ENCODE measurements at regions not wholly inside any gene's neighbourhood (a gene's known extent, or its start where the extent isn't known, plus 50 kb on each side); places are given as distances from the start of the nearest gene placed in this dataset.

GRCh38 chr1:194476351-194476750 is 1289.9 kb upstream of the B3GALT2 start:
- 83% methylated on average over 2 of the region's 2 CpGs for WGBS
- no peaks in the 10 kb centered on the region for H3K27me3 ChIP-seq (ENCODE audit: control insufficient read depth, insufficient read depth)
- no peaks in the 10 kb centered on the region for H3K4me1 ChIP-seq (ENCODE audit: control insufficient read depth, insufficient read depth, low read length)
- no peak overlapping the region for H3K4me3 ChIP-seq (ENCODE audit: low read length)
- no peak for DNase-seq
- ATAC-seq, result no peak
- H3K9me3 ChIP-seq (ENCODE audit: control insufficient read depth, low read length), result no peaks in the 10 kb centered on the region
- no peak overlapping the region for H3K27ac ChIP-seq (ENCODE audit: low read length)
- intact Hi-C loops (cut with DNase I), result no loop called here

GRCh38 chr1:194474701-194475100 is 1288.3 kb upstream of the B3GALT2 start:
- WGBS, result 71% methylated on average over 3 of the region's 3 CpGs
- H3K9me3 ChIP-seq (ENCODE audit: control insufficient read depth, low read length), result no peaks in the 10 kb centered on the region
- intact Hi-C loops (cut with DNase I), result no loop called here
- DNase-seq (no peak), ATAC-seq (no peak)
- no peak overlapping the region for H3K4me3 ChIP-seq (ENCODE audit: low read length)
- no peak overlapping the region for H3K27ac ChIP-seq (ENCODE audit: low read length)
- no peaks in the 10 kb centered on the region for H3K4me1 ChIP-seq (ENCODE audit: control insufficient read depth, insufficient read depth, low read length)
- no peaks in the 10 kb centered on the region for H3K27me3 ChIP-seq (ENCODE audit: control insufficient read depth, insufficient read depth)

DNA sequence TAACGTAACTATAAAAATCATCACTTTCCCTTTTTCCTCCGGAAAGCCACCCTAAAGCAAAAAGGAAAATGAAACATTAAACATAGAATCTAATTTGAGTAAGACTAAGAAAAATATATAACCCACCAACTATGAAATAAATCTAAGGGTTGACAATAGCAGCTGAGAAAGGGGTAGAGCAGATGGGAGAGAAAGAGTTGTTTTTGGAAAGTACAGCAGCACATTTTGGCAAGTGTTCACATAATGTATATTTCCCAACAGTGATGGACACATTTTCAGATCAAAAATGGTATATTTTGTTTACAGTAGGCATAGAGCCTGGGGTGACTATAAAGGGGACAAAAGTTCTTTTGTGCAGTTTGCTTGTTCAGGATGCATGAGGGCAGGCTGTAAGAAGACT is 1287.4 kb upstream of the B3GALT2 start:
- H3K27ac ChIP-seq (ENCODE audit: low read length), result no peak overlapping the region
- H3K4me3 ChIP-seq (ENCODE audit: low read length), result no peak overlapping the region
- WGBS, result 68% methylated on average over 2 of the region's 2 CpGs
- H3K27me3 ChIP-seq (ENCODE audit: control insufficient read depth, insufficient read depth), result no peaks in the 10 kb centered on the region
- DNase-seq (no peak), ATAC-seq (no peak)
- H3K4me1 ChIP-seq (ENCODE audit: control insufficient read depth, insufficient read depth, low read length), result no peaks in the 10 kb centered on the region
- intact Hi-C loops (cut with DNase I), result no loop called here
- H3K9me3 ChIP-seq (ENCODE audit: control insufficient read depth, low read length), result no peaks in the 10 kb centered on the region

DNA sequence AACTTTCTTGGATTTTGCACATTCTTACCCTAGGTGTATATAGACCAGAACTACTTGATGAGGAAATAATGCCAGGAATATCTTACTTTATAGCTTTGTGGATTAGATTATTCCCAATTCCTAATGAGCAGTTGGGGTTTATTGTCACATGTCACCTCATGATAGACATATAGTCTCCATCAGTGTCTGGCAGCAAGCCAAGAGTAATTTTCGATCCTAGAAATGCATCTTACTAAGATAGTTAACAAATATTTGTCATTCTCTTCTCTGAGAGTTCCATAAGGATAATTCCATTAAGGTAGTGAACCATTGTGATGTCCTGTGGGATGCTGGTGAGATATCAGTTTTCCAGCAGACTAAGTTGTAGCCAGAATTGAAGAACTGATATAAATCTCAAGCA is 1282.9 kb upstream of the B3GALT2 start:
- ATAC-seq (no peak), DNase-seq (no peak)
- Histone ChIP-seq H3K4me1 (ENCODE audit: control insufficient read depth, insufficient read depth, low read length) (no peaks in the 10 kb centered on the region), H3K4me3 (ENCODE audit: low read length) (no peak overlapping the region), H3K27me3 (ENCODE audit: control insufficient read depth, insufficient read depth) (no peaks in the 10 kb centered on the region), H3K9me3 (ENCODE audit: control insufficient read depth, low read length) (no peaks in the 10 kb centered on the region), H3K27ac (ENCODE audit: low read length) (no peak overlapping the region)
- WGBS, result 49% methylated on average over 1 of the region's 1 CpG
- intact Hi-C loops (cut with DNase I), result no loop called here

DNA sequence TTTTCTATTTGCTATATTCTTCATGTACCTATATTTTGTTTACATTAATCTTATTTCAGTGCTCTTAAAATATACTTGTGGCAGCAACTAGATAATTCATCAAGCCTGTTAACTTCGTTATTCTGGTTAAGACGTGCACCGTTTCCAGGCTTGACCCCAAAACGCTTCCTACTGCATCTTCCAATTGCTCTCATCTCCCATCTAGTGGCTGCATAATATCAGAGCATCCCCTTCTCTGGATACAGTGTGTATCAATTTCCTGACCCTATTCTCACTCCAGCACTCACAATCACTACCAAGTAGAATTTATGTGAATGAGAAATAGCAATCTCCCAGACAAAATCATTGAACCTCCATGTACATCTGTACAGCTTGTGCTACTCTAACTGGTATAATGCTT is 1280.3 kb upstream of the B3GALT2 start:
- H3K4me1 ChIP-seq (ENCODE audit: control insufficient read depth, insufficient read depth, low read length), result no peaks in the 10 kb centered on the region
- intact Hi-C loops (cut with DNase I), result no loop called here
- no peak for ATAC-seq

GRCh38 chr1:194447636-194448035 is 1261.2 kb upstream of the B3GALT2 start:
- H3K9me3 ChIP-seq (ENCODE audit: control insufficient read depth, low read length), result no peaks in the 10 kb centered on the region
- WGBS, result 53% methylated on average over 2 of the region's 2 CpGs
- no peaks in the 10 kb centered on the region for H3K4me1 ChIP-seq (ENCODE audit: control insufficient read depth, insufficient read depth, low read length)
- H3K27me3 ChIP-seq (ENCODE audit: control insufficient read depth, insufficient read depth), result no peaks in the 10 kb centered on the region
- ATAC-seq (no peak), DNase-seq (no peak)
- no peak overlapping the region for H3K27ac ChIP-seq (ENCODE audit: low read length)
- intact Hi-C loops (cut with DNase I), result no loop called here
- H3K4me3 ChIP-seq (ENCODE audit: low read length), result no peak overlapping the region

More for the DNA sequence above, 1280.3 kb upstream of the B3GALT2 start:
- H3K4me3 ChIP-seq (ENCODE audit: low read length), result no peak overlapping the region
- no peak overlapping the region for H3K27ac ChIP-seq (ENCODE audit: low read length)
- H3K27me3 ChIP-seq (ENCODE audit: control insufficient read depth, insufficient read depth), result no peaks in the 10 kb centered on the region
- WGBS, result 23% methylated on average over 4 of the region's 4 CpGs
- H3K9me3 ChIP-seq (ENCODE audit: control insufficient read depth, low read length), result no peaks in the 10 kb centered on the region
- peak in 1 of 3 donors; percentile 16 for DNase-seq

DNA sequence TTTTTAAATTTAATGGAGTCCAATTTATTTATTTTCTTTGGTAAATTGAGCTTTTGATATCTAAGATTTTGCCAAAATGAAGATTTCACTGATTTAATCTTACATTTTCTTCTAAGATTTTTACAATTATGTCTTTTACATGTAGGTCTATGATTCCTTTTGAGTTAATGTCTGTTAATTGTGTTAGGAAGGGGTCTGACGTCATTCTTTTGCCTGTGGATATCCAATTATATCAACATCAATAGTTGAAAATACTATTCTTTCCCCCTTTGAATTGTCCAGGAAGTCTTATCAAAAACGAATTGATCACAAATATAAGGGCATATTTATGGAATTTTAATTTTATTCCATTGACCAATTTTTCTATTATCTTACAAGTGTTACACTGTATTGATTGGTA is 1258.8 kb upstream of the B3GALT2 start:
- WGBS, result 56% methylated on average over 2 of the region's 2 CpGs
- ATAC-seq (no peak), DNase-seq (no peak)
- H3K27me3 ChIP-seq (ENCODE audit: control insufficient read depth, insufficient read depth), result no peaks in the 10 kb centered on the region
- intact Hi-C loops (cut with DNase I), result no loop called here
- no peaks in the 10 kb centered on the region for H3K9me3 ChIP-seq (ENCODE audit: control insufficient read depth, low read length)
- H3K4me1 ChIP-seq (ENCODE audit: control insufficient read depth, insufficient read depth, low read length), result no peaks in the 10 kb centered on the region
- no peak overlapping the region for H3K27ac ChIP-seq (ENCODE audit: low read length)
- H3K4me3 ChIP-seq (ENCODE audit: low read length), result no peak overlapping the region

DNA sequence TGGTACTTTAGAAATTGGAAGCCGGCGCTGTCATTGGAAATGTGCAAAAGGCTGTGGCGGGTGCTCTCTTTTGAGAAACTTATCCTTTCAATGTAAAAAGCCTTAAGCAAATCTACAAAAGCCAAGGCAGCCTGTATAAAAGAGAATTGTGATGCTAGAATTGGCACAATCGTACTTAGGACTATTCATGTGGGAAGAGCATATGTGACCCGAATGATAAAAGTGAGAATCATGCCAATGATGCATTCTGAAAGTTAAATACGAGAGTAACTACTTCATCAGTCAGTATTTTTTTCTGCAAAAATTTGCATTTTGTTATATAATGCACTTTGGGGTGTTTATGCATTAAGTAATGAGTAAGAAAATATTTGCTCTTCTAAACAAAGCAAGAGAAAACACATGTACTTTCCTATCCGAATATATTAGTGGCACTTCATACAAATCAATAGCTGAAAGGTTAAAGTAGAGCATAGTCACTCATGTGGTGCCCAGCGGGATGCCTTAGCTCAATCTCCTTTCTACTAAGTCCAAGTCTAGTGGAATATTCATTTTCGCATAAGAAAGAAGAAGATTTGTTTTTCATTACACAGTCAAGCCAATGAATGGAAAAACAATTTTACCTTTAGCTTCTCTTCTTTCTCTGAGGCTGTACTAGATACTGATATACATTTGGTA is 1256.6 kb upstream of the B3GALT2 start:
- 78% methylated on average over 9 of the region's 9 CpGs for WGBS

GRCh38 chr1:194437135-194437534 is 1250.7 kb upstream of the B3GALT2 start:
- 73% methylated on average over 2 of the region's 2 CpGs for WGBS
- Histone ChIP-seq H3K4me1 (ENCODE audit: control insufficient read depth, insufficient read depth, low read length) (no peaks in the 10 kb centered on the region), H3K27ac (ENCODE audit: low read length) (no peak overlapping the region), H3K9me3 (ENCODE audit: control insufficient read depth, low read length) (no peaks in the 10 kb centered on the region), H3K27me3 (ENCODE audit: control insufficient read depth, insufficient read depth) (no peaks in the 10 kb centered on the region), H3K4me3 (ENCODE audit: low read length) (no peak overlapping the region)
- DNase-seq, result peak in 1 of 3 donors; percentile 23
- intact Hi-C loops (cut with DNase I), result no loop called here
- ATAC-seq, result no peak

More for the DNA sequence above, 1256.6 kb upstream of the B3GALT2 start:
- intact Hi-C loops (cut with DNase I), result no loop called here
- Histone ChIP-seq H3K9me3 (ENCODE audit: control insufficient read depth, low read length) (no peaks in the 10 kb centered on the region), H3K27ac (ENCODE audit: low read length) (no peak overlapping the region), H3K4me1 (ENCODE audit: control insufficient read depth, insufficient read depth, low read length) (no peaks in the 10 kb centered on the region), H3K27me3 (ENCODE audit: control insufficient read depth, insufficient read depth) (no peaks in the 10 kb centered on the region), H3K4me3 (ENCODE audit: low read length) (no peak overlapping the region)
- DNase-seq (no peak), ATAC-seq (no peak)

- no peaks in the 10 kb centered on the region for H3K9me3 ChIP-seq (ENCODE audit: control insufficient read depth, low read length)
- intact Hi-C loops (cut with DNase I), result no loop called here
- no peak overlapping the region for H3K4me3 ChIP-seq (ENCODE audit: low read length)
- H3K27me3 ChIP-seq (ENCODE audit: control insufficient read depth, insufficient read depth), result no peaks in the 10 kb centered on the region
- H3K4me1 ChIP-seq (ENCODE audit: control insufficient read depth, insufficient read depth, low read length), result no peaks in the 10 kb centered on the region
- peak in 1 of 3 donors; percentile 29 for DNase-seq
- no peak overlapping the region for H3K27ac ChIP-seq (ENCODE audit: low read length)
- WGBS, result 90% methylated on average over 21 of the region's 21 CpGs
- no peak for ATAC-seq
These were observed 1244.7 kb upstream of the B3GALT2 start for GRCh38 chr1:194431121-194431520.

GRCh38 chr1:194420706-194421105 is 1234.3 kb upstream of the B3GALT2 start:
- no peaks in the 10 kb centered on the region for H3K9me3 ChIP-seq (ENCODE audit: control insufficient read depth, low read length)
- no peaks in the 10 kb centered on the region for H3K27me3 ChIP-seq (ENCODE audit: control insufficient read depth, insufficient read depth)
- intact Hi-C loops (cut with DNase I), result no loop called here
- 81% methylated on average over 4 of the region's 4 CpGs for WGBS
- no peak overlapping the region for H3K4me3 ChIP-seq (ENCODE audit: low read length)
- ATAC-seq (no peak), DNase-seq (peak in 1 of 3 donors; percentile 27)
- H3K4me1 ChIP-seq (ENCODE audit: control insufficient read depth, insufficient read depth, low read length), result no peaks in the 10 kb centered on the region
- no peak overlapping the region for H3K27ac ChIP-seq (ENCODE audit: low read length)

- Histone ChIP-seq H3K27me3 (ENCODE audit: control insufficient read depth, insufficient read depth) (no peaks in the 10 kb centered on the region), H3K4me1 (ENCODE audit: control insufficient read depth, insufficient read depth, low read length) (no peaks in the 10 kb centered on the region), H3K9me3 (ENCODE audit: control insufficient read depth, low read length) (no peaks in the 10 kb centered on the region), H3K4me3 (ENCODE audit: low read length) (no peak overlapping the region), H3K27ac (ENCODE audit: low read length) (no peak overlapping the region)
- intact Hi-C loops (cut with DNase I), result no loop called here
- no peak for DNase-seq
- no peak for ATAC-seq
- 63% methylated on average over 1 of the region's 1 CpG for WGBS
These were observed 1233.3 kb upstream of the B3GALT2 start for GRCh38 chr1:194419721-194420120.
